IPS-18c (cell line): ENCODE measurements at regions not wholly inside any gene's neighbourhood (a gene's known extent, or its start where the extent isn't known, plus 50 kb on each side); places are given as distances from the start of the nearest gene placed in this dataset.

Experiments used
- H3K4me3 ChIP-seq: 2 replicates; pipeline ENCODE4 v1.7.0; 2013; ENCODE audit warnings: low read depth, mild to moderate bottlenecking, low read length, moderate library complexity; ENCODE audit not compliant: insufficient read depth
- H3K9me3 ChIP-seq: one replicate; pipeline ENCODE4 v1.6.1; 2013; ENCODE audit warnings: mild to moderate bottlenecking, low read length, moderate library complexity; ENCODE audit not compliant: control insufficient read depth, insufficient read depth

DNA sequence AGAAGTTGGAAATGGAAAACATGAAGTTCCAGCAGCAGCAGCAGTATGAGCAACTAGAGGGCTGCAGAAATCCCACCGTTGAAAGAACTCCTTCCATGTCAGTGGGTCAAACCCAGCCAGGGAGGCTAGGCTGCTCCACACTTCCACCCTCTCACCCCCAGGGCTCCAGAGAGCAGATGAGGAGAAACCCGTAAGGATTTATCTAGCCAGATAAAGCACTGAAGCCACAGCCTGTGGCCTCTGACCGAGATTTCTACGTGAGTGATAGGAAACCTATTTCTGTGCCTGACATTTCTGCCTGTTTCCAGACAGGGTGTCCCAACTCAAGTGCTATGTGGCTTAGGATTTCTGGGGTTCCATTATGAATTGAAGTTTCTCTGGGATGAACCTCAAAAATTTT, 100.0 kb upstream of the EEA1 start:
- H3K4me3 ChIP-seq, result no peak overlapping the region
- no peaks in the 10 kb centered on the region for H3K9me3 ChIP-seq

- Histone ChIP-seq H3K4me3 (no peak overlapping the region), H3K9me3 (no peaks in the 10 kb centered on the region)
These were observed 101.9 kb upstream of the EEA1 start for GRCh38 chr12:93031028-93031427.

DNA sequence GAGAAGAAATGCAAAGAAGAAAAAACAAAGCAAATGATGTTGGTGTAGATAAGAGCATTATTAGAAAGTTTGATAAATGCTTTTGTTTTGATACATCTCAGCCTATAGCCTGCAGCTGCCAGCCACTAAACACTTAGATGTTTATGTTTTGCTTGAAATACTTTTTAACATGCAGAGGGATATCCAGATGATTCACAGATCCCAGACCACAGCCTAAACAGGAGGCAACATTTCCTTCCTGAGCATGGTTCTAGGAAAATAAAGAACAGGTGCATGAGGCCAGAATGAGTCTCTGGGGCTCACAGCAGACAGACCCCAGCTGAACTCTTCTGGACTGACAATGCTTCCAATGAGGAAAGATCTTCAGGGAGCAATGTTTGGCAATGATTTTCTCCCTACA, 103.7 kb upstream of the EEA1 start:
- H3K9me3 ChIP-seq, result no peaks in the 10 kb centered on the region
- no peak overlapping the region for H3K4me3 ChIP-seq

DNA sequence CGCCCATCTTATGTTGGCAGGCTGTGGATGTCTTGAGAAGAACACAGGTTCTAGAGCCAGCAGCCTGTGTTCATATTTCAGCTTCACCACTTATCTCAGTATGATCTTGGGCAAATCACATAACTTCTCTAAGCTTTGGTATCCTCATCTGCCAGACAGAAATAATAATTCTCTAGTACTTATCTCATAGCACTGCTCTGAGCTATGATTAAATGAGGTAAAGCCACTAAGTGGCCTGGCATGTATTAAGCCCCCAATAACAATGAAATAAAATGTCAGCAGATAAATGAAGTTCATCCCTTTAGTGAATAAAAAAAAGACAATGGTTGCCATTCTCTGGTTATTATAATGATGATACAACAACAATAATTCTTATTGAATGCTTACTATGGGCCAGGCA, 104.9 kb upstream of the EEA1 start:
- H3K9me3 ChIP-seq, result no peaks in the 10 kb centered on the region

GRCh38 chr12:93039062-93039461, 110.0 kb upstream of the EEA1 start:
- no peak overlapping the region for H3K4me3 ChIP-seq
- H3K9me3 ChIP-seq, result no peaks in the 10 kb centered on the region

More for the DNA sequence above, 104.9 kb upstream of the EEA1 start:
- no peak overlapping the region for H3K4me3 ChIP-seq

DNA sequence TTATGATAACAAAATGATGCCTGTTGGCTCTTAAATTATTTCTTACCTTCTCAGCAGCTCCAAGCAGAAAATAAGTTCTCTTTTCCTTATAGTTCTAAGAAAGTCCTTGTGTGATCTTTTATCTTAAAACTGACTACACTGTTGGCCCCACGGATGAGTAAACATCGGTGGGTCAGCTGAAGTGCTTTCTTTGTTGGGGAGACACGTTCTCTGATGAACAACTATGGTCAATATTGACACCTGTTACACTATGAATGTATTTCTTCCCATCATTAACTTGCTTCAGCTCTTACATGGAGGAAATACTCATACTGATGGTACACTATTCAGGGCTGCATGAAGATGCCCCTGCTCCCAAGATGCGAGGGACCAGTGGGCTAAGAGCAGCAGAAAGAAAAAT, 110.8 kb upstream of the EEA1 start:
- H3K4me3 ChIP-seq, result no peak overlapping the region

DNA sequence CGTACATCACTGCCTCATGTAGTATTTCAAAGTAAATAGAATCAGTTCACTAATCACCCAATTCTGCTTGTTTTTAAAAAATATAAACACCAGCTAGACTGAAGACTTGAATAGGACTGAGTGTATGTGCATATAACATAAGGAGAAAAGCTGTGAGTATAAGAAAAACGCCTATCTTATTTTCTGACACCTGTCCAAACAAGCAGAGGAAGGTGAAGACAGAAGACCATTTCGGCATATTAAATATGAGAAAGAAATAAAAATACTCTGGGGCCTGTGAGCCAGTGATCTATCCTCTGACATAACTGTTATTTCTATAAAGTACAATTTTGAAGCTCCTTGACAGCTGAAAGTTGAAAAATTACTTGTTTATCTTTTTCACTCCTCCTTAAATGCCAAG, 111.3 kb upstream of the EEA1 start:
- Histone ChIP-seq H3K4me3 (no peak overlapping the region), H3K9me3 (no peaks in the 10 kb centered on the region)

More for the DNA sequence above, 110.8 kb upstream of the EEA1 start:
- H3K9me3 ChIP-seq, result no peaks in the 10 kb centered on the region

- no peak overlapping the region for H3K4me3 ChIP-seq
- no peaks in the 10 kb centered on the region for H3K9me3 ChIP-seq
These were observed 112.3 kb upstream of the EEA1 start for GRCh38 chr12:93041416-93041815.

DNA sequence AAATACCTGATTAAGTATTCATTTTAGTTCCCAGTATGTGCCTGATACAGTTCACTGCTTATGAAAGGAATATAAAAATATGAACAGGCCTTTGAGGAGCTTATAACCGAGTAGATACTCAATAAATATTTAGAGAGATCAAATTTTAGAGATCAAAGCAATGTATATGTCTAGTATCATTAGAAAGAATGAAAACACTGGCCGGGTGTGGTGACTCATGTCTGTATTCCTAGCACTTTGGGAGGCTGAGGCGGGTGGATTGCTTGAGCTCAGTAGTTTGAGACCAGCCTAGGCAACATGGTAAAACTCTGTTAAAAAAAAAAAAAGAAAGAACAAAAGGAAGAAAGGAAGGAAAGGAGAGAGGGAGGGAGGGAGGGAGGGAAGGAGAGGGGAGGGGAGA, 113.2 kb upstream of the EEA1 start:
- Histone ChIP-seq H3K9me3 (no peaks in the 10 kb centered on the region), H3K4me3 (no peak overlapping the region)

GRCh38 chr12:93042684-93043083, 113.6 kb upstream of the EEA1 start:
- no peak overlapping the region for H3K4me3 ChIP-seq

GRCh38 chr12:93043192-93043876, 114.2 kb upstream of the EEA1 start:
- H3K9me3 ChIP-seq, result no peaks in the 10 kb centered on the region
- no peak overlapping the region for H3K4me3 ChIP-seq

More at GRCh38 chr12:93042684-93043083, 113.6 kb upstream of the EEA1 start:
- H3K9me3 ChIP-seq, result no peaks in the 10 kb centered on the region

- H3K4me3 ChIP-seq, result no peak overlapping the region
These were observed 114.7 kb upstream of the EEA1 start for GRCh38 chr12:93043877-93044209.

DNA sequence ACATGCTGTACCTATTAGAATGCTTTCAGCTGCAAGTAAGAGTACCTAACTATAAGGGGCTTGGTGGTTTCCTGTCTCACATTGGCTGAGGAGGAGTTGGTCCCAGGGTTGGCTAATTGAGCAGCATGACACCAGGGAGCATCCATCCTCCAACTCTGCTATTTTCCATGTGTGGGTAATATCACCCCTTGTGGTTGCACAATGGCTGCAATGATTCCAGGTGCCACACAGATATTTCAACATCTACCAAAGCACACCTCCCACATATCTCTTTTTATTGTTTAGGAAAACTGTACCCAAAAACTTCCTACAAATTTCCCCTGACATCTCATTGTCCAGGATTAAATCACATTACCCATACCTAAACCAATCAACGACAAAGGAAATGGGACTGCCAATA, 118.0 kb upstream of the EEA1 start:
- H3K4me3 ChIP-seq, result no peak overlapping the region

More at GRCh38 chr12:93043877-93044209, 114.7 kb upstream of the EEA1 start:
- H3K9me3 ChIP-seq, result no peaks in the 10 kb centered on the region

GRCh38 chr12:93048656-93049055, 119.6 kb upstream of the EEA1 start:
- Histone ChIP-seq H3K9me3 (no peaks in the 10 kb centered on the region), H3K4me3 (no peak overlapping the region)

More for the DNA sequence above, 118.0 kb upstream of the EEA1 start:
- H3K9me3 ChIP-seq, result no peaks in the 10 kb centered on the region

DNA sequence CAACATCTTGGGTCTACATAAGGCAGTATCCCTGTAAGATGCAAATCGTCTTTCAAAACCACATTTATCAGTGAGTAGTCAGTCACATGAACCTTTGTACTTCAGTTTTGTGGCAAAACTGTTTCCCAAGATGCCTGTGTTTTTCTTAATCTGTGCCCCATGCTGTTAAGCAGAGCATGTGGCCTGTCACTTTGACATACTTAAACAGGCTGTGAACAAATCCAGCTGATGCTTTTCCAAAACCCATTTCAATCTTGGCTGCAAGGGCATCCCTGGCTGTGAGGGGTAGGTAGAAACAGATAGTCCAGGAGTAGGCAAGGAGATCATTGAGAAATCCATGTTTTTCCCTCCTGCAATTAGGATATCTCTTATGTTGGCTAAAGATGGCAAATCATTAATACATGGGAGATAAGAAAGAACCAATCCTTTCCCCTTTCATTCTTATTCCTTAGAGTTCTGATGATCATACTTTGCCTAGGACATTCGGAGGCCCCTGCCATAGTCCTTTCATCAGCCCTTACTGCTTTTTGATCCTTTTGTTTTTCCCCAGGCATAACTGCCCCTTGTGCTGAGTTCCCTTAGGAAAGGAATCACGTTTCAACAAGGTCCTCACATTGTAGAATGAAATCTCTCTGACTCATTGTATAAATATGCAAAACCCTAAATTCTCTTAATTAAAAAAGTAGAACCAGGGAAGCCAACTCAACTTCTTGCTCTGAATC, 121.1 kb upstream of the EEA1 start:
- Histone ChIP-seq H3K9me3 (no peaks in the 10 kb centered on the region), H3K4me3 (no peak overlapping the region)

GRCh38 chr12:93050748-93051081, 121.6 kb upstream of the EEA1 start:
- no peaks in the 10 kb centered on the region for H3K9me3 ChIP-seq
- no peak overlapping the region for H3K4me3 ChIP-seq

- Histone ChIP-seq H3K4me3 (no peak overlapping the region), H3K9me3 (no peaks in the 10 kb centered on the region)
These were observed 124.9 kb upstream of the EEA1 start for GRCh38 chr12:93054021-93054420.

DNA sequence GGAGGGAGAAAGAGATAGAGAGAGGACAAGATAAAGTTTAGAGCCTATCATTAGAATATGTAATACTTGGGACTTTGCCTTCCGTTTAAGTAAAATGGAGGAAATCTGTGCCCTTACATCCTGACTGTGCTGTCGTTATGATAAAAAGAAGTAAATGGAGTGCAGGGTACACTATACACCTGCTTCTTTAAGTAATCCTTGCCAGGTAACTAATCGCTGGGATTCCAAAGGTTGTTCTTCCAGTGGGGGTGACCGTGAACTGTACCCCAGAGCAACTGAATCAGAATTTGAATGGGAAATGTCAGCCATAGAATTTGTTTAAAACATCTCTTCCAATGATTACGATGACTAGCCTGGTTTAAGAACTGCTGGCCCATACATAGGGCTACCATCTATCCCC, 126.1 kb upstream of the EEA1 start:
- Histone ChIP-seq H3K9me3 (no peaks in the 10 kb centered on the region), H3K4me3 (no peak overlapping the region)
